ENCODE measurements at regions not wholly inside any gene's neighbourhood (a gene's known extent, or its start where the extent isn't known, plus 50 kb on each side); places are given as distances from the start of the nearest gene placed in this dataset.

DNA sequence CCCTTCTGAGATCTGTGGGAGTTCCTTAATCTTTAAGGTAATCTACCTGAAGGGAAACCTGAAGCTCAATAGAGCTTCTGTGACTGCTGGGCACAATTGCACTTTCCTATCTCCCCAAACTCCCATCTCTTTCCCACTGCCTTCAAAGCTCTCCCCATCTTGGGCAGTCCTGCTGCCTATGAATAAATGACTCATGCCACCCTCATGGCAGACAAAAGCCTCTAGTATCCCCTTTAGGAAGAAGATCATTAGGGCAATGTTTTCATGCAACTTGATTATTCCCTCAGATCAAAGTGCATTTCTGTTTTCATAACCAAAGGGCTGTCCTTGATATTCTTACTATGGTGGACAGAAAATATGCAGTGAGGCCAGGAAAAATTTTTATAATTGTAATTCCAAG lies 704.9 kb upstream of the LRRN3 start:
- TF ChIP-seq, protein P1, sequence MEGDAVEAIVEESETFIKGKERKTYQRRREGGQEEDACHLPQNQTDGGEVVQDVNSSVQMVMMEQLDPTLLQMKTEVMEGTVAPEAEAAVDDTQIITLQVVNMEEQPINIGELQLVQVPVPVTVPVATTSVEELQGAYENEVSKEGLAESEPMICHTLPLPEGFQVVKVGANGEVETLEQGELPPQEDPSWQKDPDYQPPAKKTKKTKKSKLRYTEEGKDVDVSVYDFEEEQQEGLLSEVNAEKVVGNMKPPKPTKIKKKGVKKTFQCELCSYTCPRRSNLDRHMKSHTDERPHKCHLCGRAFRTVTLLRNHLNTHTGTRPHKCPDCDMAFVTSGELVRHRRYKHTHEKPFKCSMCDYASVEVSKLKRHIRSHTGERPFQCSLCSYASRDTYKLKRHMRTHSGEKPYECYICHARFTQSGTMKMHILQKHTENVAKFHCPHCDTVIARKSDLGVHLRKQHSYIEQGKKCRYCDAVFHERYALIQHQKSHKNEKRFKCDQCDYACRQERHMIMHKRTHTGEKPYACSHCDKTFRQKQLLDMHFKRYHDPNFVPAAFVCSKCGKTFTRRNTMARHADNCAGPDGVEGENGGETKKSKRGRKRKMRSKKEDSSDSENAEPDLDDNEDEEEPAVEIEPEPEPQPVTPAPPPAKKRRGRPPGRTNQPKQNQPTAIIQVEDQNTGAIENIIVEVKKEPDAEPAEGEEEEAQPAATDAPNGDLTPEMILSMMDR (IDR thresholded peaks at IDR 0.05): no peak
- no peak for TF ChIP-seq POLR2A (IDR thresholded peaks at IDR 0.05)
- H3K9me3 ChIP-seq: no peaks in the 10 kb centered on the region
- intact Hi-C loops (cut with DNase I): no loop called here

DNA sequence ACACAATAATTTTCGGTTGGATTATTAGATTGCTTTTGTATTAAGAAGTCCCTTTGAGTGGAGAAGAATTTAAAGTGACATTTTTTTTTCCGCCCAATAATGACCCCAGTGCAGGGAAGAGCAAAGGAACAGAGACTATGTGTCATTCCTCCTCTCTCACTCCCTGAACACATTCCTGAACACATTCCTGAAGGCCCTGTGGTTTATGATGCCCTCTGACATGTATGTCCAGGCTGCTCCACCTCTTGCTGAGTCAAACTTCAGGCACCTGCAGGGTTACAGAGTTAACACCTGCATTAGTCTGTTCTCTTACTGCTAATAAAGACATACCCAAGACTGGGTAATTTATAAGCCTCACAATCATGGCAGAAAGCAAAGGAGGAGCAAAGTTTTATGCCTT lies 704.0 kb upstream of the LRRN3 start:
- 47 to 74% methylated on average over 2 of the region's 2 CpGs for WGBS, 2 donors
- Histone ChIP-seq H3K36me3 (no peaks in the 10 kb centered on the region), H3K27me3 (no peaks in the 10 kb centered on the region), H3K4me1 (no peaks in the 10 kb centered on the region), H3K27ac (no peak overlapping the region), H3K4me3 (replicated peaks in 1 of 3) (no peak overlapping the region), H3K9me3 (no peaks in the 10 kb centered on the region)
- intact Hi-C loops (cut with DNase I): no loop called here
- no peak for DNase-seq
- TF ChIP-seq, protein P1 (IDR thresholded peaks at IDR 0.05): no peak
- no peak for TF ChIP-seq POLR2A (IDR thresholded peaks at IDR 0.05)

More for the DNA sequence above, 704.9 kb upstream of the LRRN3 start:
- no peak for DNase-seq
- Histone ChIP-seq H3K27me3 (no peaks in the 10 kb centered on the region), H3K4me1 (no peaks in the 10 kb centered on the region), H3K4me3 (replicated peaks in 1 of 3) (no peak overlapping the region), H3K36me3 (no peaks in the 10 kb centered on the region), H3K27ac (no peak overlapping the region)

DNA sequence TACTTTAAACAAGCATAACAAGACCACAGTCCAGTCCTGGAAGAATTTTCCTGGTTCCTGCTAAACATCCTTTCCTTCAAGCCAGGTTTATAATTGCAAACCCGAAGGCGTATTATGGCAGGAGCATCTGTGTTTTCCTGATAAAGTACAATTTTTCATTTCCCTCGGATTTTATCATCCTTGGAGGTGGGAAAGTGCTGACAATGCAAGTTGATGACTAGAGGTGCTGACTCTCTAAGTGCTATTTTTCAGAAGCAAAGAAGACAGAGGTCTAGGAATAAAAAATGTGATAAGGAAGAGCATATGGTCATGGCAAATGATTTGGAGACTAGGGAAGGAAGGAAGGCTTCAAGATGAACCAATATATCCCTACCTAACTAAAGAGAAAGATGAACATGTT lies 703.2 kb upstream of the LRRN3 start:
- Histone ChIP-seq H3K27ac (no peak overlapping the region), H3K4me3 (replicated peaks in 1 of 3) (no peak overlapping the region), H3K27me3 (no peaks in the 10 kb centered on the region), H3K36me3 (no peaks in the 10 kb centered on the region), H3K4me1 (no peaks in the 10 kb centered on the region), H3K9me3 (no peaks in the 10 kb centered on the region)
- no peak for TF ChIP-seq POLR2A (IDR thresholded peaks at IDR 0.05)
- TF ChIP-seq, protein P1 (IDR thresholded peaks at IDR 0.05): no peak
- DNase-seq: no peak
- intact Hi-C loops (cut with DNase I): no loop called here
- 72 to 79% methylated on average over 3 of the region's 3 CpGs for WGBS, 2 donors

DNA sequence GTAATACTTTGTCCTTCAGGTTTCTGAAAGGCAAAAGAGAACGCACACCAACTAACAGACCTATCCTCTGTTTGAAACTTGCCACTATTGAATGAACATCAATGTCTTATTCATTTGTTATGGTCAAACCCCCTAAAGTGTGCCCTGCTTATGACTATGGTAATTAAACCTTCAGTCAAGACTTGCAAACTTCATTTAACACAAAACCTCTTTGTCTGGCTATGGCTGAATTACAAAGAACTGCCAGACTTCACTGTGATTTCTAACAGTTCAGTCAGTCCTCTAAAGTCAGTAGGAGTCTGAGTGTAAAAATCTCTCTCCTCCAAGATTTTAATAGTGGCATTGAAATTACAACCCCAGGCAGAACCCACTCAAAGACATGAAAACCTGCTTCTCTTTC lies 702.5 kb upstream of the LRRN3 start:
- Histone ChIP-seq H3K36me3 (no peaks in the 10 kb centered on the region), H3K27ac (no peak overlapping the region), H3K27me3 (no peaks in the 10 kb centered on the region), H3K4me1 (no peaks in the 10 kb centered on the region), H3K9me3 (no peaks in the 10 kb centered on the region), H3K4me3 (replicated peaks in 1 of 3) (no peak overlapping the region)
- DNase-seq: no peak
- intact Hi-C loops (cut with DNase I): no loop called here
- WGBS, 2 donors: 88 to 96% methylated on average over 1 of the region's 1 CpG
- TF ChIP-seq POLR2A (IDR thresholded peaks at IDR 0.05): no peak
- TF ChIP-seq, protein P1 (IDR thresholded peaks at IDR 0.05): no peak

DNA sequence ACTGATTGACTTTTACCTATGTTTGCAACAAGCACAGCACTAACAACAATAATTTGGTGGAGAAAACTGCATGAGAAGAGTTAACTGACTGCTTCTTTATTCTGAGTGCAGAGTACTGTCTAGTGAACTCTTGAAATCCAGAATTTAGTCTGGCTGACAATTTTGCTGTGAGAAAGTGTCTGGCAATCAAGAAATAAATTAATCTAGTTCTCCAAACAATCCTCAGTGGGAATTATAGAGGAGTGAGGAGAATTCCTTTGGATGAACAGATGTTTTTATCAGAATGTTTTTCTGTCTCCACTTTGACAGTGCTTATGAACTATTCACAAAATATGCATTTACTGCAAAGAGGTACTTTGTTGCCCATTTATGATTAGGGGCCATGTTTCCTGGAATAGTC lies 694.9 kb upstream of the LRRN3 start:
- Histone ChIP-seq H3K4me1 (peaks cover 0 to 1% of the 10 kb centered on the region in 2 donors), H3K27ac (no peak overlapping the region), H3K36me3 (no peaks in the 10 kb centered on the region), H3K27me3 (no peaks in the 10 kb centered on the region), H3K9me3 (no peaks in the 10 kb centered on the region), H3K4me3 (replicated peaks in 1 of 3) (no peak overlapping the region)
- no peak for DNase-seq
- TF ChIP-seq, protein P1 (IDR thresholded peaks at IDR 0.05): no peak
- TF ChIP-seq POLR2A (IDR thresholded peaks at IDR 0.05): no peak
- intact Hi-C loops (cut with DNase I): no loop called here

Data from thyroid gland (tissue), 4 donors.